Endothelial cell of umbilical vein (primary cell): ENCODE measurements at regions not wholly inside any gene's neighbourhood (a gene's known extent, or its start where the extent isn't known, plus 50 kb on each side); places are given as distances from the start of the nearest gene placed in this dataset.
A peak's percentile ranks its signal among the peaks of the same experiment; 100 is the strongest.

Experiments
- BruUV-seq: library from RNA; stranded (reverse); fragments of 400-500 nt; replicated peaks from 2 replicates; lab custom pipeline; 2021; lab: Mats Ljungman, UMichigan
- CTCF ChIA-PET: fragments of 300-600, 350-600 bp; sonication (Branson Sonifier 250); formaldehyde crosslinking; loops from one replicate; lab custom pipeline; 2021; ENCODE audit warnings: antibody characterized with exemption, inconsistent platforms; lab: Charles Lee
- POLR2A ChIA-PET: fragments of 300-600, 350-600 bp; sonication (Branson Sonifier 250); formaldehyde crosslinking; loops from one replicate; lab custom pipeline; 2021; ENCODE audit warnings: antibody characterized with exemption, inconsistent platforms; lab: Charles Lee
- DNase-seq: peaks from one replicate; pipeline ENCODE4 v3.0.0-alpha.2; 2011; ENCODE audit warnings: low read depth, low spot score
- FAIRE-seq: peaks from 2 replicates; lab custom pipeline; 2011; peaks lifted over from hg19 to GRCh38; lab: Jason Lieb, UNC
- H2AFZ ChIP-seq: 2 replicates; pipeline ENCODE4 v1.6.0; 2012; ENCODE audit warnings: low read depth, low read length, control low read depth, inconsistent platforms
- H3K27ac ChIP-seq: 2 replicates; pipeline ENCODE4 v1.5.1; 2011; ENCODE audit warnings: low read depth, mild to moderate bottlenecking, control low read depth, low read length, moderate library complexity; ENCODE audit not compliant: insufficient read depth
- H3K27me3 ChIP-seq, 2 experiments: 2 replicates each; pipeline versions ENCODE4 v1.6.0 to v1.6.1; 2011; ENCODE audit warnings: low read length in 2 of 2, mixed read lengths in 1 of 2; ENCODE audit not compliant: control insufficient read depth in 2 of 2, insufficient read depth in 2 of 2
- H3K36me3 ChIP-seq, 2 experiments: 2 replicates in 1 of 2; 3 replicates in 1 of 2; pipeline ENCODE4 v1.5.1; 2011; ENCODE audit warnings: low read length in 2 of 2, mild to moderate bottlenecking in 1 of 2, moderate library complexity in 1 of 2; ENCODE audit not compliant: control insufficient read depth in 2 of 2, insufficient read depth in 2 of 2; ENCODE audit errors: extremely low read depth in 1 of 2
- H3K4me1 ChIP-seq: 3 replicates; pipeline ENCODE4 v1.5.1; 2011; ENCODE audit warnings: mild to moderate bottlenecking, low read length; ENCODE audit not compliant: control insufficient read depth, insufficient read depth; ENCODE audit errors: extremely low read depth
- H3K4me2 ChIP-seq: 2 replicates; pipeline ENCODE4 v1.6.1; 2011; ENCODE audit warnings: low read length, control low read depth, mixed read lengths; ENCODE audit not compliant: insufficient read depth
- H3K4me3 ChIP-seq, 3 experiments: fragments of 200-600 bp in 1 of 3; sonication (generic), shearing (Covaris generic) in 1 of 3; replicated peaks in 1 of 3; 2 replicates each; pipeline ENCODE4 v1.5.1; 2011 to 2016; ENCODE audit warnings: control low read depth in 3 of 3, low read length in 3 of 3, mild to moderate bottlenecking in 2 of 3, inconsistent platforms in 1 of 3, low read depth in 1 of 3, moderate library complexity in 1 of 3; ENCODE audit not compliant: insufficient read depth in 1 of 3
- H3K79me2 ChIP-seq: 2 replicates; pipeline ENCODE4 v1.6.0; 2012; ENCODE audit warnings: low read length, inconsistent platforms; ENCODE audit not compliant: control insufficient read depth, insufficient read depth
- H3K9ac ChIP-seq: replicated peaks from 2 replicates; pipeline ENCODE3; 2011; ENCODE audit warnings: low read length, control low read depth; ENCODE audit not compliant: insufficient read depth; ENCODE audit errors: extremely low read depth
- H3K9me1 ChIP-seq: replicated peaks from 3 replicates; pipeline ENCODE4 v1.6.0; 2011; ENCODE audit warnings: mild to moderate bottlenecking, low read length; ENCODE audit not compliant: control insufficient read depth, insufficient read depth; ENCODE audit errors: extremely low read depth
- H3K9me3 ChIP-seq: replicated peaks from 2 replicates; pipeline ENCODE4 v1.5.1; 2012; ENCODE audit warnings: low read length, inconsistent platforms; ENCODE audit not compliant: control insufficient read depth, insufficient read depth
- H4K20me1 ChIP-seq: replicated peaks from 2 replicates; pipeline ENCODE3; 2011; ENCODE audit warnings: mild to moderate bottlenecking, low read length; ENCODE audit not compliant: control insufficient read depth, insufficient read depth; ENCODE audit errors: extremely low read depth
- EZH2 ChIP-seq: IDR thresholded peaks from 2 replicates; pipeline ENCODE4 v1.6.1; 2012; ENCODE audit warnings: borderline replicate concordance, low read depth, mild to moderate bottlenecking, moderate library complexity, low read length, inconsistent platforms; ENCODE audit not compliant: severe bottlenecking
- FOS ChIP-seq: IDR thresholded peaks from 2 replicates; pipeline ENCODE4 v1.6.1; 2011; ENCODE audit warnings: mild to moderate bottlenecking, low read length, moderate library complexity, borderline replicate concordance; ENCODE audit not compliant: insufficient read depth
- GATA2 ChIP-seq: IDR thresholded peaks from 2 replicates; pipeline ENCODE4 v1.7.0; 2011; ENCODE audit warnings: low read depth, mild to moderate bottlenecking, moderate library complexity, mixed read lengths, low read length; ENCODE audit not compliant: insufficient read length, insufficient read depth
- JUN ChIP-seq: IDR thresholded peaks from 2 replicates; pipeline ENCODE4 v1.6.1; 2011; ENCODE audit warnings: borderline replicate concordance, low read depth; ENCODE audit not compliant: insufficient read length, insufficient read depth
- MYC ChIP-seq: IDR thresholded peaks from one replicate; pipeline ENCODE4 v1.6.1; 2011; ENCODE audit warnings: mild to moderate bottlenecking, low read depth, low read length
- POLR2AphosphoS5 ChIP-seq: IDR thresholded peaks from 2 replicates; pipeline ENCODE4 v1.6.1; 2012; ENCODE audit warnings: low read depth, mild to moderate bottlenecking, control low read depth, low read length, moderate library complexity; ENCODE audit not compliant: insufficient read depth
- dilution Hi-C: fragments of 300-500 bp; cut with MboI; formaldehyde crosslinking; loops from one replicate; pipeline ENCODE4 v1.15.0; 2019; ENCODE audit warnings: low sequenced_read_pairs; ENCODE audit not compliant: extremely low pct_ligation_motif_present
- intact Hi-C: fragments of 100-400 bp; cut with micrococcal nuclease; formaldehyde crosslinking; loops from one replicate; pipeline ENCODE4 v1.10.0; 2022
- TF ChIP-seq, protein P1 (sequence below): IDR thresholded peaks from 2 replicates; pipeline ENCODE4 v1.6.1; 2011; ENCODE audit not compliant: insufficient read depth, insufficient read length
- TF ChIP-seq, protein P2 (sequence below), 2 donors: IDR thresholded peaks; 1 replicate in 1 of 2; 2 replicates in 1 of 2; pipeline ENCODE4 v1.5.1; 2011; ENCODE audit warnings: low read length in 2 of 2, mild to moderate bottlenecking in 2 of 2, moderate library complexity in 2 of 2, control low read depth in 1 of 2, inconsistent platforms in 1 of 2, low read depth in 1 of 2; ENCODE audit not compliant: insufficient read depth in 1 of 2; ENCODE audit errors: extremely low read depth in 1 of 2

DNA sequence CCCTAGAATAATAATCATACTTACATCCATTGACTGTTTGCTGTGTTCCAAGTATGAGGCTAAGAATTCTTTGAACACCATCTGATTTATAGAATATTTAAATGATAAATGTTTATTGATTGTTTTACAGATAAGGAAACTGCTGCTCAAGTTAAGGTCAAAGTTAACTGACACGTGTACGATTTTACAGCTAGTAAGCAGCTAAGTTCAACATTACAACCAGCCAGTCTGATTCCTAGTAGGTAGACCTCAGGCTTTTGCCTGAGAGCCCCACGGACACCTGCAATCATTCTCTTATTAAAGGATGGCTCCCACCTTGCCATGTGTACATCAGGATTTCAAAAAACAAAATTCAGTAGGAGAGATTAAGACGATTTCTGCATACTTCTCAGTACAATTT lies 141.9 kb downstream of the SPRY2 start:
- no peaks in the 10 kb centered on the region for H3K9me3 ChIP-seq
- H3K27me3 ChIP-seq = no peaks in the 10 kb centered on the region
- dilution Hi-C loops = no loop called here
- no peaks in the 10 kb centered on the region for H3K79me2 ChIP-seq
- POLR2A ChIA-PET = no interaction called here
- no peak for DNase-seq
- H2AFZ ChIP-seq = no peak overlapping the region
- no peaks in the 10 kb centered on the region for H4K20me1 ChIP-seq
- H3K27ac ChIP-seq = no peak overlapping the region
- CTCF ChIA-PET = interaction anchor here (1.5 kb wide), 1 partner anchor 15 kb away, joined by 3 read pairs; no protein-coding TSS in a partner anchor
- FAIRE-seq = no peak
- no TSS peak for BruUV-seq
- no peaks in the 10 kb centered on the region for H3K9me1 ChIP-seq
- no peaks in the 10 kb centered on the region for H3K36me3 ChIP-seq
- TF ChIP-seq, protein P1, sequence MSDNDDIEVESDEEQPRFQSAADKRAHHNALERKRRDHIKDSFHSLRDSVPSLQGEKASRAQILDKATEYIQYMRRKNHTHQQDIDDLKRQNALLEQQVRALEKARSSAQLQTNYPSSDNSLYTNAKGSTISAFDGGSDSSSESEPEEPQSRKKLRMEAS = no peak
- no peak for TF ChIP-seq GATA2
- no peak overlapping the region for H3K4me2 ChIP-seq
- H3K9ac ChIP-seq = no peak overlapping the region
- peaks cover 3% of the 10 kb centered on the region for H3K4me1 ChIP-seq
- intact Hi-C loops = no loop called here
- no peak overlapping the region for H3K4me3 ChIP-seq

DNA sequence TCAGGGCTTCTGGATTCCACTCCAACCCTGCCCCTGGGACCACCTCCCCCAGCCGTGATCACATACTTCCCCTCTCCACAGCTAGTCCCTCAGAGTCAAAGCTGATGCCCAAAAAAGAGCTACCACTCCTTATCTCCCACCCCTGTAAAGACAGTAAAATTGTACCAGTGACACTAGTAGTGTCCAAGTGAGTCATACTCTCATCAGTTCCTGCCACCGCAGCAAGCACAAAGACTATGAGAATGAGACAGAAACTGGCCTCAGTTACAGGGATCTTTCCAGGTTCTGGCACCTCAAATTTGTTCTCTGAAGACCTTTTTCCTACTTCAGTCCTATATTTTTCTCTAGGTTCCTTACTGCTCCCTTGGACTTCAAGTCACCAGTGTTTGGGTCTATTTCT lies 144.2 kb downstream of the SPRY2 start:
- Histone ChIP-seq H3K79me2 (no peaks in the 10 kb centered on the region), H3K9ac (no peak overlapping the region), H3K9me3 (no peaks in the 10 kb centered on the region), H3K36me3 (no peaks in the 10 kb centered on the region), H3K4me3 (no peak overlapping the region), H3K27me3 (no peaks in the 10 kb centered on the region), H3K27ac (no peak overlapping the region), H3K9me1 (no peaks in the 10 kb centered on the region), H2AFZ (no peak overlapping the region), H3K4me2 (no peak overlapping the region), H4K20me1 (no peaks in the 10 kb centered on the region), H3K4me1 (peaks cover 3% of the 10 kb centered on the region)
- TF ChIP-seq, protein P1 = no peak
- TF ChIP-seq MYC (no peak), FOS (peak; percentile 47), EZH2 (no peak), GATA2 (peak; percentile 30), POLR2AphosphoS5 (no peak), JUN (no peak)
- TF ChIP-seq, protein P2, sequence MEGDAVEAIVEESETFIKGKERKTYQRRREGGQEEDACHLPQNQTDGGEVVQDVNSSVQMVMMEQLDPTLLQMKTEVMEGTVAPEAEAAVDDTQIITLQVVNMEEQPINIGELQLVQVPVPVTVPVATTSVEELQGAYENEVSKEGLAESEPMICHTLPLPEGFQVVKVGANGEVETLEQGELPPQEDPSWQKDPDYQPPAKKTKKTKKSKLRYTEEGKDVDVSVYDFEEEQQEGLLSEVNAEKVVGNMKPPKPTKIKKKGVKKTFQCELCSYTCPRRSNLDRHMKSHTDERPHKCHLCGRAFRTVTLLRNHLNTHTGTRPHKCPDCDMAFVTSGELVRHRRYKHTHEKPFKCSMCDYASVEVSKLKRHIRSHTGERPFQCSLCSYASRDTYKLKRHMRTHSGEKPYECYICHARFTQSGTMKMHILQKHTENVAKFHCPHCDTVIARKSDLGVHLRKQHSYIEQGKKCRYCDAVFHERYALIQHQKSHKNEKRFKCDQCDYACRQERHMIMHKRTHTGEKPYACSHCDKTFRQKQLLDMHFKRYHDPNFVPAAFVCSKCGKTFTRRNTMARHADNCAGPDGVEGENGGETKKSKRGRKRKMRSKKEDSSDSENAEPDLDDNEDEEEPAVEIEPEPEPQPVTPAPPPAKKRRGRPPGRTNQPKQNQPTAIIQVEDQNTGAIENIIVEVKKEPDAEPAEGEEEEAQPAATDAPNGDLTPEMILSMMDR (IDR thresholded peaks at IDR 0.05; ENCODE audit: extremely low read depth in 1 of 2, insufficient read depth in 1 of 2, low read depth in 1 of 2, low read length in 2 of 2) = no peak
- DNase-seq = no peak
- BruUV-seq = no TSS peak
- CTCF ChIA-PET = no interaction called here
- intact Hi-C loops (no loop called here), dilution Hi-C loops (no loop called here)
- POLR2A ChIA-PET = no interaction called here
- FAIRE-seq = peak; percentile 68
